GM12865 (cell line): ENCODE measurements at regions not wholly inside any gene's neighbourhood (a gene's known extent, or its start where the extent isn't known, plus 50 kb on each side); places are given as distances from the start of the nearest gene placed in this dataset.

Experiments used
- DNase-seq: peaks from one replicate; pipeline ENCODE4 v3.0.0; 2010; ENCODE audit warnings: low read depth
- H3K4me3 ChIP-seq: 2 replicates; pipeline ENCODE4 v1.5.1; 2011; ENCODE audit warnings: mild to moderate bottlenecking, low read depth, low read length, control low read depth
- CTCF ChIP-seq: IDR thresholded peaks from 2 replicates; pipeline ENCODE4 v1.5.1; 2011; ENCODE audit warnings: low read length, control low read depth, low read depth, inconsistent platforms; ENCODE audit not compliant: insufficient read depth; ENCODE audit errors: missing control alignments

GRCh38 chr10:57506414-57507094 lies 761.1 kb downstream of the IPMK start:
- no peak for DNase-seq
- H3K4me3 ChIP-seq = no peak overlapping the region
- TF ChIP-seq CTCF = no peak

- DNase-seq = no peak
- no peak for TF ChIP-seq CTCF
- H3K4me3 ChIP-seq = no peak overlapping the region
These were observed 773.2 kb downstream of the IPMK start for GRCh38 chr10:57494486-57494885.

DNA sequence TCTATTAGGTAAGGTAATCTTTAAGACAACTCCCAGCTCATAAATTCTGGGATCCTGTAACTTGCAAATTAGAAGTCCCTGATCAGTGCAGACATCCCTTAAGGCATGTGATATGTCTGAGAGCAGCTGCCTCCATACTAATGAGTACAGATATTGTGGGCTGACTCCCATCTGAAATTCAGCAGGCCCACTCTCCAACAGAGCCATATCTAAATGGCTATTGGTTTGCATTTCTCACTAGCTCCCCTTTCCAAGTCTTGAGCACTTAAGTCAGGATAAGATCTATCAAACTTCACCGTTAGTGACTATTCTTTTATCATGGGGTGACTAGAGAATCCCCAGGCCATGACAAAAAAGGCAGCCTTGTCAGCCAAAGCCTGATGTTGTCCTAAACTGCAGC lies 785.4 kb downstream of the IPMK start:
- no peak for DNase-seq
- no peak overlapping the region for H3K4me3 ChIP-seq
- TF ChIP-seq CTCF = no peak

- TF ChIP-seq CTCF = no peak
- no peak overlapping the region for H3K4me3 ChIP-seq
- DNase-seq = no peak
These were observed 794.7 kb downstream of the IPMK start for GRCh38 chr10:57472823-57473619.

DNA sequence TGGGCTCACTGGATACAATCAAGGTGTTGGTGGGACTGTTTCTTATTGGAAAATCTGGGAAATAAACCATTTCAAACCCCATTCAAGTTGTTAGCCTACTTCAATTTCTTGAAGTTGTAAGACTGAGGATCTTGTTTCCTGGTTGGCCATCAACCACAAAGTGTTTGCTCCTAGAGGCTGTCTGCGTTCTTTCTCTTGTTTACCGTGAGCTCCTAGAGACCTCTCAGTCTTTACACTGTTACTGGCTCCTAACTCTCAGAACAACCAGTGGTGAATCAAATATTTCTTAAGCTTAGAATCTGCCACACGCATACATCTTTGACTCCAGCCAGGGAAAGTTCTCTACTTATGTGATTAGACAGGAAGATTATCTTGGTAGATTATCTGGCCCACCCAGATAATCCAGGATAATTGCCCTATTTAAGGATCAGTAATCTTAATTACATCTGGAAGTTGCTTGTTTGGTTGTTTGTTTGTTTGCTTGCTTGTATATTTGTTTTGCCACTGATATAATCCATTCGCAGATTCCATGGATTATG lies 798.7 kb downstream of the IPMK start:
- H3K4me3 ChIP-seq = no peak overlapping the region
- DNase-seq = no peak
- no peak for TF ChIP-seq CTCF

DNA sequence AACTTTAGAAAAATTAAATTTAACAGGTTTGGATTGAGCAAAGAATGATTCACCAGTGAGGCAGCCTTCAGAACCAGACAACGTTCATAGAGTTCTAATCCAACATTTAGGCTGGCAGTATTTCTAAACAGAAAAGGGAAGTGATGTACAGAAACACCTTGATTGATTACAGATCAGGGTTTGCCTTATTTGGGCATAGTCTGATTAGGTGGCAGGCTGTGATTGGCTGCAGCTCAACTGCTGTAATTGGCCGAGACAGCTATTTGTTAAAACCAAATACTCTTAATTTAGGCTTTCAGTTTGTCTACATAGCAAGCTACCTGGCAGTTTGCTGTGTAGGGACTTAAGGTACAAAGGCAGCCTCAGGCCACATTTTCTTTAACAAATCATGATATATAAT lies 802.5 kb downstream of the IPMK start:
- no peak for TF ChIP-seq CTCF
- no peak overlapping the region for H3K4me3 ChIP-seq
- DNase-seq = no peak
